ENCODE measurements at regions not wholly inside any gene's neighbourhood (a gene's known extent, or its start where the extent isn't known, plus 50 kb on each side); places are given as distances from the start of the nearest gene placed in this dataset.
"Not testable (repeated sequence)": the region's sequence is repeated elsewhere in the genome, so short reads cannot be mapped to it uniquely, and the experiment has no call there.

DNA sequence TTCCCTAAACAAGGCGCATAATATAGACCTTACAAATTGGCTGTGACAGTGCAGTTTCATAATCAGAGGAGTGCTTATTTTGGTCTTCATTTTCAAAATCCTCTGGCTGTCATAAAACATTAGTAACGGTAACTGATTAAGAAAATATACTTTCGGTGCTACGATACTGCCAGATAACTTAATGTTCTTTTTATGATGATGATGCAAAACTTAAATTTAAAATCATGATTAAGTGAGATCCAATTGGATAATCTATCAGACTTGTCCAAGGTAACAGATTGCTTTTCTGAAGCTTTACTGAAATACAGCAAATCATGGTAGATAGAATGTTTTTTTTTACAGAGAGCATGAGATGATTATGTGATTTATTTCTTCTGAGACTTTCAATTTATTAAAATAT lies 364.2 kb upstream of the CNTN3 start:
- peaks cover 3 to 48% (median 15%) of the 10 kb centered on the region in 6 donors for H3K9me3 Mint-ChIP-seq
- no peaks in the 10 kb centered on the region for H3K4me1 Mint-ChIP-seq
- no peak overlapping the region for H3K27ac Mint-ChIP-seq
- DNase-seq, result no peak
- H3K27me3 Mint-ChIP-seq (ENCODE audit: low read depth in 3 of 3), result peaks cover 0 to 1% (median 0%) of the 10 kb centered on the region in 3 donors
- H3K36me3 Mint-ChIP-seq, result peaks cover 0 to 3% (median 0%) of the 10 kb centered on the region in 3 donors
- H3K4me3 Mint-ChIP-seq, result no peak overlapping the region

DNA sequence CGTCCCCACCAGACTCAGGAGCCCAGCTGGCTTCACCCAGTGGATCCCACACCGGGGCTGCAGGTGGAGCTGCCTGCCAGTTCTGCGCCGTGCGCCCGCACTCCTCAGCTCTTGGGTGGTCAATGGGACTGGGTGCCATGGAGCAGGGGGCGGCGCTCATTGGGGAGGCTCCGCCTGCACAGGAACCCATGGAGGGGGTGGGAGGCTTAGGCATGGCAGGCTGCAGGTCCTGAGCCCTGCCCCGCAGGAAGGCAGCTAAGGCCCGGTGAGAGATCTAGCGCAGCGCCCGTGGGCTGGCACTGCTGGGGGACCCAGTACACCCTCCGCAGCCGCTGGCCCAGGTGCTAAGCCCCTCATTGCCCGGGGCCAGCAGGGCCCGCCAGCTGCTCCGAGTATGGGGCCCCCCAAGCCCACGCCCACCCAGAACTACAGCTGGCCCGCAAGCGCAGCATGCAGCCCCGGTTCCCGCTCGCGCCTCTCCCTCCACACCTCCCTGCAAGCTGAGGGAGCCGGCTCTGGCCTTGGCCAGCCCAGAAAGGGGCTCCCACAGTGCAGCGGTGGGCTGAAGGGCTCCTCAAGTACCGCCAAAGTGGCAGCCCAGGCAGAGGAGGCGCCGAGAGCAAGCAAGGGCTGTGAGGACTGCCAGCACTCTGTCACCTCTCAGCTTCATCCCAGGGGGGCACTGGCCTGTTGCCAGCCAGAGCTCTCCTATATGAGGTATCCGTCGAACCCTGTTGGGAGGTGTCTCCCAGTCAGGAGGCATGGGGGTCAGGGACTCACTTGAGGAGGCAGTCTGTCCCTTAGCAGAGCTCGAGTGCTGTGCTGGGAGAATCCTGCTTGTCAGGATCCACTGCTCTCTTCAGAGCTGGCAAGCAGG lies 370.8 kb upstream of the CNTN3 start:
- H3K36me3 Mint-ChIP-seq; H3K27me3 Mint-ChIP-seq (ENCODE audit: low read depth in 3 of 3); H3K4me3 Mint-ChIP-seq; H3K4me1 Mint-ChIP-seq; H3K27ac Mint-ChIP-seq; DNase-seq: not testable (repeated sequence)
- H3K9me3 Mint-ChIP-seq, result peaks cover 3 to 44% (median 16%) of the 10 kb centered on the region in 6 donors

DNA sequence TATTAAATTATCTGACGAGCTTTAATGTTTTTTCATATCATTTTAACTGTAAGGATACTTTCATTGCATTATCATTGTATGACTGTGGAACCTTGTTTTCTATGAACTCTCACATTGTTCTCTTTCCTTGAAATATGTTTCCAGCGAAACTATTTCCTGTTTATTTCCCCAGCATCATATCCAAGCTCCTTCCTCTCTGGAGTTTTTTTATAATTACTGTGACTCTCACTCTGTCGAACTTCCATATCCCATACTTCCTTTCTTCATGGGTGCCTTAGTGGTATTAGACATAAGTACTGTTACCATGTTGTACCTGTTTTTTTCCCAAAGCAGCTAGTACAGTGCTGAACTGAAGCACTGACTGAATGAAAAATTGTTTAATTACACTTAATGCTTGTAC lies 373.6 kb upstream of the CNTN3 start:
- Mint-ChIP-seq H3K4me3 (no peak overlapping the region), H3K4me1 (no peaks in the 10 kb centered on the region), H3K36me3 (peaks cover 0 to 3% (median 0%) of the 10 kb centered on the region in 3 donors), H3K27ac (no peak overlapping the region), H3K27me3 (ENCODE audit: low read depth in 3 of 3) (peaks cover 0 to 2% (median 1%) of the 10 kb centered on the region in 3 donors), H3K9me3 (peaks cover 2 to 28% (median 16%) of the 10 kb centered on the region in 6 donors)
- DNase-seq, result no peak

DNA sequence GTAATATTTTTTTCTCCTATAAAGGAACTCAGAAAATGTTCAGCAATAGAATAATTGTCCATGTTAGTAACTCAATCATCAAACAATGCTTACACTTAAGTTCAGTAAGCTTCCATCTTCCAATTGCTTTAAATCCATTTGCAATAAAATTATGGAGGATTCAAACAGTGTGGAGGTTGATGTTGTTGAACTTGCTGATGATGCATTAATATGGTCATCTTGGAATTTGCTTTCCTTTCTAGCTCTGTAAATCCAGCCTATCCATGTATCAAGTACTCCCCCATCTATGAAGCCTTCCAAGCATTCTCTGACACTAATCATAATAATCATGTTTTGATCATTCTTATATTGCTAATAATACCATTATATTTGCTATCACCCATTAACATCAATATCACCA lies 378.4 kb upstream of the CNTN3 start:
- no peak for DNase-seq
- no peak overlapping the region for H3K27ac Mint-ChIP-seq
- H3K9me3 Mint-ChIP-seq, result peaks cover 6 to 33% (median 13%) of the 10 kb centered on the region in 6 donors
- no peak overlapping the region for H3K4me3 Mint-ChIP-seq
- no peaks in the 10 kb centered on the region for H3K4me1 Mint-ChIP-seq
- no peaks in the 10 kb centered on the region for H3K36me3 Mint-ChIP-seq
- peaks cover 0 to 2% (median 0%) of the 10 kb centered on the region in 3 donors for H3K27me3 Mint-ChIP-seq (ENCODE audit: low read depth in 3 of 3)

DNA sequence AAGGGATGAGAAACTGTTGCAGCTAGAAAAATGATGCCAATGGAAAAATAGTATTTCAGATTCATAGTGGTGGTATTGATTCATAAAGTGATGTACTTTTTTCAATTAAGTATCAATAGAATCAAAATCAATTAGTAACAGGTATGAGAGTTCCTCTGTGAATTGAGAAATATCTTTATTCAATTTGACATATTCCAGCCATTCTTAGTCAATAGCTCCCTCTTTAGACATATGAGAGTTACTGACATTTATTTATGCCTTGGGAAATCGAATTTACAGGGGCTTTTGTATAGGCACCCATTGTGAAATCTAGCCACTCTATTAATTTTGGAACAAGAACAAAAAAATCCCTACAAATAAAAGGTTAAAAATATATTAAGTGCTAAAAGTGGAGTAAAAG lies 386.9 kb upstream of the CNTN3 start:
- H3K9me3 Mint-ChIP-seq, result peaks cover 8 to 26% (median 17%) of the 10 kb centered on the region in 6 donors
- H3K4me3 Mint-ChIP-seq, result no peak overlapping the region
- no peaks in the 10 kb centered on the region for H3K36me3 Mint-ChIP-seq
- no peak for DNase-seq
- peaks cover 0 to 2% (median 0%) of the 10 kb centered on the region in 3 donors for H3K27me3 Mint-ChIP-seq (ENCODE audit: low read depth in 3 of 3)
- H3K27ac Mint-ChIP-seq, result no peak overlapping the region
- H3K4me1 Mint-ChIP-seq, result no peaks in the 10 kb centered on the region

DNA sequence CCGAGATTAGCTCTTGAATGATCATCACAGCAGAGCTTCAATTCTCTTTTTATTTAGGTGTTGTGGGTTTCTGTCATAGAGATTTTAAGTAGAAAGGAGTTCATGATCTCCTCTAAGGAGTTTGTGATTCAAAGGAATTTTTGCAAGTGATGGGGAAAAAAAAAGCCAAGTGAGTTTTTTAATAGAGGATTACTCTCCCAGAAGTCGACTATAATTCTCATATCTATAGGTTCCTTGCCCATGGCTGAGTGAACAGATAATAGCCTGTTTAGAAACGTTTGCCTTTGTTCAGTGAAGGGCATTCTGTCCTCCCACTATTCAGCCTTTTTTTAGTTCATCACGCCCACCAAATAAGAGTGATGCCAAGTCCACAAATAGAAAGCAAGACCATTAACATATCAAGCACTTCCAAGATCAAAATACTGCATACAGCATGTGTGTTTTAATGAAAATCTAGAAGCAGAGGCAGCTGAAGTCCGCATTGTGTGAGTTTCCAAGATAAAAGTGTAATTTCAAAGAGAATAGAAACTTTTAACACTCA lies 398.4 kb upstream of the CNTN3 start:
- no peak for DNase-seq
- no peak overlapping the region for H3K4me3 Mint-ChIP-seq
- H3K9me3 Mint-ChIP-seq, result peaks cover 3 to 26% (median 13%) of the 10 kb centered on the region in 6 donors

DNA sequence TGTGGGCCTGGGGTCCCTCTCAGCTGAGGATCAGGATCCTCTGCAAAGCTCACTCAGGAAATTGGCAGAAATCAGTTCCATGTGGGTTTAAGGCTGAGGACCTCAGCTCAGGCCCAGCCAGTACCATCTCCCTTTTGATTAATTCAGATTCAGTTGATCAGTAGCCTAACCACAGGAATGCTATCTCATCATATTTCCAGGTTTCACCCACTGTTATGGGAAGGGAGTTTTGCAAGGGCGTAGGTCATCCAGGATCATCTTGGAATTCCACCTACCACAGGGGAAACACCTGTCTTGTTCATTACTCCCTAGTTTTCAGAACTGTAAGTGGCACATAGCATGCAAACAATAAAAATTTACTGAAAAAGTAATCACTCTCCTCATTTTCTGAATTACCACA lies 399.5 kb upstream of the CNTN3 start:
- Mint-ChIP-seq H3K27ac (no peak overlapping the region), H3K4me3 (no peak overlapping the region), H3K36me3 (no peaks in the 10 kb centered on the region), H3K27me3 (ENCODE audit: low read depth in 3 of 3) (no peaks in the 10 kb centered on the region), H3K4me1 (no peaks in the 10 kb centered on the region), H3K9me3 (peaks cover 3 to 26% (median 13%) of the 10 kb centered on the region in 6 donors)
- no peak for DNase-seq

More for the DNA sequence above, 398.4 kb upstream of the CNTN3 start:
- Mint-ChIP-seq H3K36me3 (no peaks in the 10 kb centered on the region), H3K4me1 (no peaks in the 10 kb centered on the region), H3K27ac (no peak overlapping the region), H3K27me3 (ENCODE audit: low read depth in 3 of 3) (no peaks in the 10 kb centered on the region)

DNA sequence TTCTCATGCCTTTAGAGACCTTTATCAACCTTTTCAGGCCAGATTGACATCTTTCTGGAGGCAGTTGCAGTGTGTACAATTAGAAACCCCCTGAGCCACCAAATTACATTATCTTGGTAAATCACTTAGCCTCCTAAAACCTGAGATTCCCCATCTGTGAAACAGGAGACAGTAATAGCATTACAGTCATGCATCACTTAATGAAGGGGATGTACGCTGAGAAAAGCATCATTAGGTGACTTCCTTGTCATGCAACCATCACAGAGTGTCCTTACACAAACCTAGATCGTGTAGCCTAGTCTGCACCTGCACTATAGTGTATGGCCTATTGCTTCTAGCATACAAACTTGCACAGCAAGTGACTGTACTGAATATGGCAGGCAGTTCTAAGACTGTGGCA lies 400.8 kb upstream of the CNTN3 start:
- Mint-ChIP-seq H3K4me1 (no peaks in the 10 kb centered on the region), H3K27me3 (ENCODE audit: low read depth in 3 of 3) (no peaks in the 10 kb centered on the region), H3K27ac (no peak overlapping the region), H3K9me3 (peaks cover under 1 to 27% (median 12%) of the 10 kb centered on the region in 6 donors), H3K36me3 (no peaks in the 10 kb centered on the region), H3K4me3 (no peak overlapping the region)
- DNase-seq, result no peak

DNA sequence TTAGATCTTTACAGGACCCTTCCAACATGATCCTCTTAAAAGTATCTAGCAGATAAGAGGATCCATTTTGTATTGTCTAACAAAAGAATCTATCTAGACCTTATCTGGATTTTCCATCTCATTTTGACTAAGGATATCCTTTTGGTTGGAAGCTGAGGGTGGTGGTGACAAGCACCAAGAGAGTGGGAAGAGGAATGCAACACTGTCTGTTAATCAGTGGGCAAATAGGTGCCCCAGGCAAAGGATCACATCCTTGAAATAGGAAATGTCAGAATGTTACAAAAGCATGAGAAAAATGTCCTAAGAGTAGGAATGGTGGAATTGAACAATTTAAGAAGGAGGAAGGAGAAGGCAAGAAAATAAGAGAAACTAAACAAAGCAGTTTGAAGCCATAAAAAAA lies 420.7 kb upstream of the CNTN3 start:
- Mint-ChIP-seq H3K4me1 (no peaks in the 10 kb centered on the region), H3K9me3 (peaks cover 6 to 28% (median 21%) of the 10 kb centered on the region in 6 donors), H3K27me3 (ENCODE audit: low read depth in 3 of 3) (peaks cover 0 to 3% (median 0%) of the 10 kb centered on the region in 3 donors), H3K27ac (no peak overlapping the region), H3K36me3 (peaks cover 0 to 3% (median 0%) of the 10 kb centered on the region in 3 donors), H3K4me3 (no peak overlapping the region)
- no peak for DNase-seq

DNA sequence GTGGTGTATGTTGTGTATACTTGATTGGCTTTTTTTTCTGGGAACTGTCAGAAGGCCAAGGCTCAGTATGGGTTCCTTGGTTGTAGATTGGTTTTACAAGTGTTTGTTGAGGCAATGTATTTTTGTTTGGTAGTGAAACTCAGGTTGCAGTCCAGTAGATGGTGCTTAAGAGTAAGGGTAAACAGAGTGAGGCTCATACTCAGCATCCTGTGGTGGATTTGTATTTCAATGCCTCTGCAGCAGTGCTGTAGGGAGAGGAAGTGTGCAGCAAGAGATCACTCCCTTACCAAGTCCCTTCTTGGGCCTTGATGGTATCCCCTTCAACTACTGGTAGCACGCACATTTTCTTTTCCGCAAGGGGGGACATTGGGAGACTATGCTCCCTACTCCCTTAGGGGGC lies 428.5 kb upstream of the CNTN3 start:
- DNase-seq, result no peak
- peaks cover 0 to 3% (median 0%) of the 10 kb centered on the region in 3 donors for H3K36me3 Mint-ChIP-seq
- peaks cover 0 to 1% (median 0%) of the 10 kb centered on the region in 3 donors for H3K27me3 Mint-ChIP-seq (ENCODE audit: low read depth in 3 of 3)
- H3K4me1 Mint-ChIP-seq, result no peaks in the 10 kb centered on the region
- H3K9me3 Mint-ChIP-seq, result peaks cover 16 to 70% (median 41%) of the 10 kb centered on the region in 6 donors
- H3K27ac Mint-ChIP-seq, result no peak overlapping the region
- no peak overlapping the region for H3K4me3 Mint-ChIP-seq

DNA sequence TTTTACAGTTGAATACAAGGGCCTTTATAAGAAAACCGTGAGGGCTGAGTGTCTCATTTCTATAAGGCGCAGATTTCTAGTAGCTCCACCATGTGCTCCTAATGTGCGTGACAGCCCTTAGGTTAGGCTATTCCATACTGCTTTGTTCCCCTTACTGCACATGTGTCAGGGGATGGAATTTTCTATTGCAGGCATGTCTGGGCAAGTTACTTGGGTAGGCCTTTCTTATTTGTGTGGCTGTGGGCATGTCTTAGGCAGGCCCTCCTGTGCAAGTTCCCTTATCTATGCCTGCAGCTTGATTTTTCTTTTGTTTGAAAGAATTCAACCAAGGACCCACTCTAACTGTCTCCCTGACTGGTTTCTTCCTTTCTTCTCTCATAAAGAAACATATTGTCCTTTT lies 434.2 kb upstream of the CNTN3 start:
- Mint-ChIP-seq H3K9me3 (peaks cover 2 to 30% (median 10%) of the 10 kb centered on the region in 6 donors), H3K4me3 (no peak overlapping the region), H3K36me3 (no peaks in the 10 kb centered on the region)

DNA sequence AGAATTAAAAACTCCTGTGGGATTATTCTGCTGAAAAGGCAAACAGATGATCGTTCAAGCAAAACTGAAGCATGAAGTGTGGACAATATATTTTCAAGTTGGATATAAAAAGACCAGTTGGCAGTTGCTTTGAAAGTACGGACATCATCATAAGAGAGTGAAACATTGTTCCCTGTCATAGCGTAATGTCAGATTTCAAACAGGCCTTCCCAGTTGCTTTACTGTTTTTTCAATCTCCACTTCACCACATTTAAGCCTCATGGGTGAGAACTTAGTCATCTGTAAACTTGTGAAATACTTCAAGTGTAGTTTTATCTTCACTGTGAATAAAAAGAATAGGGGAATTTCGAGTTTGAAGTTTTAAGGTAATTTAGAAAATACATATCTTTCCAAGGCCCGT lies 435.1 kb upstream of the CNTN3 start:
- Mint-ChIP-seq H3K27me3 (ENCODE audit: low read depth in 3 of 3) (no peaks in the 10 kb centered on the region), H3K27ac (no peak overlapping the region), H3K4me1 (no peaks in the 10 kb centered on the region), H3K9me3 (peaks cover 2 to 33% (median 12%) of the 10 kb centered on the region in 6 donors), H3K4me3 (no peak overlapping the region), H3K36me3 (no peaks in the 10 kb centered on the region)
- no peak for DNase-seq

More for the DNA sequence above, 434.2 kb upstream of the CNTN3 start:
- Mint-ChIP-seq H3K27ac (no peak overlapping the region), H3K4me1 (no peaks in the 10 kb centered on the region), H3K27me3 (ENCODE audit: low read depth in 3 of 3) (no peaks in the 10 kb centered on the region)
- DNase-seq, result no peak

DNA sequence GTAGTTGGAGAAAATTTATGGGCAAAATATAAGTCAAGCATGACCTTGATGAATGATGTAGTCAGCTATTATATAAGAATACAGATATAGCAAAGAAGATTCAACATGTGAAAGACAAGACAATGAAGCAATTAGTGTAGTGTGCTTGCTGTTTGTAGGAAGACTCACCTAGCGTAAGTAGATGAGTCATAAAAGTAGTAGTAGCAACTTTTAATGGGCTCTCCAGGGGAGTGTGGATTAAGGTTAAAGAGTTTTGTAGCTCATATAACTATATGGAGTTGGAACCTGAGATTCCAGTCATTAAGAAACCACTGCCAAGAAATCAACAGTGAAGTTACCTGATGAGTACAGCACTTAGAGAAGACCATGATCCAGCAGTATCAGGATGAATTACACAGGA lies 444.7 kb upstream of the CNTN3 start:
- Mint-ChIP-seq H3K4me3 (no peak overlapping the region), H3K4me1 (no peaks in the 10 kb centered on the region), H3K36me3 (no peaks in the 10 kb centered on the region), H3K9me3 (peaks cover 3 to 50% (median 16%) of the 10 kb centered on the region in 6 donors), H3K27me3 (ENCODE audit: low read depth in 3 of 3) (no peaks in the 10 kb centered on the region), H3K27ac (no peak overlapping the region)
- no peak for DNase-seq

DNA sequence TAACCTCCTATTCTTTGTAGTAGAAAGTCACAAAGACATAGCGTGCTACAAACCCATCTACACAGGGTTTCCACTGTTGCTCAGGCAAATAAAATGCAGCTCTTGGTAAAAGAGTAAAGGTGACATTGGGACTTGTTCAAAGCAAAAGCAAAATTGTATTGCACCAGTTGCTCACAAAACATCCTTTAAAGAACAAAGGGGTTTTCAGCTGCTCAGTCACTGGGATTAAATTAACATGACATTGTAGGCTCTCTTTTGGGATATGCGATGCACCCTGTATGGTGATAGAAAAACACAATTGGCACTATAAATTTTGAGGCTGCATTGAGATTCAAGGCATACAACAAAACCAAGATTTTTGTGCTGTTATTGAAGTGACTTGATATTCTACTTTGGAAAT lies 447.3 kb upstream of the CNTN3 start:
- H3K36me3 Mint-ChIP-seq, result no peaks in the 10 kb centered on the region
- H3K4me3 Mint-ChIP-seq, result no peak overlapping the region
- H3K4me1 Mint-ChIP-seq, result no peaks in the 10 kb centered on the region
- H3K27me3 Mint-ChIP-seq (ENCODE audit: low read depth in 3 of 3), result peaks cover 0 to 1% (median 0%) of the 10 kb centered on the region in 3 donors
- DNase-seq, result no peak
- peaks cover 6 to 46% (median 17%) of the 10 kb centered on the region in 6 donors for H3K9me3 Mint-ChIP-seq
- no peak overlapping the region for H3K27ac Mint-ChIP-seq

All from immature natural killer cell (primary cell).